ENCODE measurements at regions not wholly inside any gene's neighbourhood (a gene's known extent, or its start where the extent isn't known, plus 50 kb on each side); places are given as distances from the start of the nearest gene placed in this dataset.

- no peak for TF ChIP-seq ZNF384 (IDR thresholded peaks at IDR 0.05)
- TF ChIP-seq FOXM1 (IDR thresholded peaks at IDR 0.05; ENCODE audit: borderline replicate concordance): no peak
- TF ChIP-seq L3MBTL2 (conservative IDR thresholded peaks at IDR 0.05): no peak
- TF ChIP-seq LEF1 (IDR thresholded peaks at IDR 0.05; ENCODE audit: borderline replicate concordance): no peak
- TF ChIP-seq FOXK2 (IDR thresholded peaks at IDR 0.05): no peak
- TF ChIP-seq BHLHE40 (IDR thresholded peaks at IDR 0.05; ENCODE audit: borderline replicate concordance): no peak
- no peak for TF ChIP-seq SUZ12 (IDR thresholded peaks at IDR 0.05)
- TF ChIP-seq TARDBP (IDR thresholded peaks at IDR 0.05): no peak
- no peak for TF ChIP-seq ELF4 (IDR thresholded peaks at IDR 0.05)
- no peak for TF ChIP-seq HDGF (IDR thresholded peaks at IDR 0.05; ENCODE audit: borderline replicate concordance)
- no peak for TF ChIP-seq FOXA1 (IDR thresholded peaks at IDR 0.05)
- no peak for TF ChIP-seq ARNT (IDR thresholded peaks at IDR 0.05)
- no peak for TF ChIP-seq SP1 (IDR thresholded peaks at IDR 0.05)
Observed at GRCh38 chr10:58973235-58973595, 203.2 kb upstream of the PHYHIPL start.
